HG03060 (cell line): ENCODE measurements at regions not wholly inside any gene's neighbourhood (a gene's known extent, or its start where the extent isn't known, plus 50 kb on each side); places are given as distances from the start of the nearest gene placed in this dataset.

ENCODE experiments used
- ATAC-seq: cut with Tn5 transposase; IDR thresholded peaks from one replicate; pipeline ENCODE4 v1.9.1; 2021; ENCODE audit warnings: low read depth, moderate number of reproducible peaks; ENCODE audit not compliant: unreplicated experiment

DNA sequence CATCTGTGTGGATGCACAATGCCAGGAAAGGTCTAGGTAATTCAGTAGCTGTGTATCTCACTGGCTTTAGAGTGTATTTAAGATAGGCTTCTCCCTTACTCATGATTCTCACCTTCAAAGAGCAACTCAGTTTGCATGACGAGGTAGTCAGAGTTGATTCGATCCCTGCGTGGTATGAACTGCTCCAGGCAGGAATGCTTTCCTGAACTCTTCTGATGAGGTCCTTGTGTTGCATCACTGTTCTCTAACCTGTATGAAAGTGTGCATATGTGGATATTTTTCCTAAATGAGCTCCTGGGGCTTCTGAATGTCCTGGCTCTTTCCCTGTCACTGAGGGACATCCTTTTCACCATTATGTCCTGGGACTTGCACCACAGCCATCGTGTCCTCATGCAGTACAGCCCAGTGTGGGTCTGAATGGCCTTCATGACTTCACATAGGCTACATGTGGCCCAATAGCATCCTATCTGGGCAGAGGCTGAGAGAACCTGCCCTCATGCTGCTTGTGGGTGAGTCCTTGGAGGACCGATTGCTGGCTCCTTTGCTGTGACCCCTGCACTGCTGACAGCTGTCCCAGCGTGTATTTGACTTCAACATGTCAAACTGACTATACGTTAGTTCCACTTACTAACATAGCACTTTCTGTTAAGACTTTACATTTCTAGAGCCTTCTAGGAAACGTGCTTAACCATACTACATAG lies 65.3 kb upstream of the WDR1 start:
- ATAC-seq = no peak

DNA sequence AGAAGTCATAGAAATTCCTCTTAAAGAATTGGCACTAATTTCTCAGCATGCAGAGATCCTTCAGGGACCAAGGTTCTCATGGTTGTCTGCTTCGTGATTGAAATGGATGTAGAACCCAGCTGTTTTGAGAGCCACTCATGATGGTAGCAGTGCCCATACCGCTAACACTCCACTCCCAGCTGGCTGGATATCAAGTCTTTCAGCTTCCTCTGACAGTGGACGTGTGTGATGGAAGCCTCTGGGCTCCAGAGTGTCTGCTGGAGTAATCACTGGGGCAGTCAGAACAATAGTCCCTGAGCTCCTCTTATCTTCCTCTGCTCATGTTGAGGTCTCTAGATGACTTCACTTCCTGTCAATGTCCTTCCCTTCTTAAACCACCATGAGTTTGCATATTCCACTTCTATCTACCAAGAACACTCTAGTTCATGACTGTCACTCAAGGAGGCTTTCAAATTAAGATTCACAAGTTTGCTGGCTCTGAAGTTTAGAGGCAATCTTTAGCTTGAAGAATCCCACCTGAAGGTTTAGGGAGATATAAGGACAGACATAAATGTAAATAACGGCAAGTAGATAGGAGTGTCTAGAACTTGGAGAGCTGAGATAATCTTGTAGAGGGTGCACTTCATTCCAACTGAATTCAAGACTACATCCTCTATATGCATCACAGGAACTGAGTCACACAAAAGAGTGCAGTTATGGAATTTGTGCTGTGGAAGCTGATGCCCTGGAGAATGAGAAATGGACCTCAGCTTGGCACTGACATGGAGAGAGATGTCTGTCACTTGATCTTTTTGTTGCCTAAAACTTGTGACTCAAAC lies 64.5 kb upstream of the WDR1 start:
- ATAC-seq = peak; percentile 93

DNA sequence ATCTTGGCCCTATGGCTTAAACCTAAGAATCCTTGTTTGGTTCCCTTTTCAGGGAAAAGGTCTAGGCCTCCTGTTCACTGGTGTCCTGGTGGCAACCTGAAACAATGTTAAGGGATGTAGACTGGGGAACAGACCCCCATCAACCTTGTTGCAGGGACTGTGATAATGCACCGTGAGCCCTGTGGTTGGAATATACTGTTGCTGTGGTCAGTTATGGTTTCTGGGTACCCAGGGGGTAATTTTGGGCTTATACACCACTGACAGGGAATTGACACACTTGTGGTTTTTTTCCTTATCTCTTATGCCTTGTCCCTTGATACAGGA lies 64.0 kb upstream of the WDR1 start:
- ATAC-seq = no peak

DNA sequence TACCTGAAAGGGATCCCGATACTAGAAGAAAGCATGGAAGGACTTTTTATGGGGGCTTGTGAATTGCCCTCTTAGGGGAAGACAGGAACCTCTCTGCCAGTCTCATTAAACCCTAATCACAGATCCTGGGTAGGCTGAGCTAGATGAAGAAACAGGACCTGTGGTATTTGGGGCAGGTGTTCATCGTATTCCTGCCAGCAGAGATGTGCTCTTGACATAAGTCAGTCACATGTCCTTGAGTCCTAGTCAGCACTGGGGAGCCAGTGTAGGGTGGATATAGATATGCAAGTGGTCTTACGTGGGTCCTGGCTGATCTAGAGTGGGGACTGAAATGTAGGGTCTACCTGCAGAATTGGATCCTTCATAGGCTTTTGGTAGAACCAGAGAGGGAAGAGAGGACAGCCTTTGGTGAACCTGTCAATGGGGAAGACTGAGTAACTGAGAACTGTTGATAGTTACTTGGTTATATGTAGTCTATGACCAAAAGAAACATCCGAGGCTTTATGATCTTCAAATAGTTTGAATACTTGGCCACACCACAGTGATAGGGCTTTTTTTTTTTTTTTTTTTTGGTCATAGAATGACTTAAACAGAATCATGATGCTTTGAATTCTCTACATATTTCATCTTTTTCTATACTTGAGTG lies 63.5 kb upstream of the WDR1 start:
- ATAC-seq = no peak

DNA sequence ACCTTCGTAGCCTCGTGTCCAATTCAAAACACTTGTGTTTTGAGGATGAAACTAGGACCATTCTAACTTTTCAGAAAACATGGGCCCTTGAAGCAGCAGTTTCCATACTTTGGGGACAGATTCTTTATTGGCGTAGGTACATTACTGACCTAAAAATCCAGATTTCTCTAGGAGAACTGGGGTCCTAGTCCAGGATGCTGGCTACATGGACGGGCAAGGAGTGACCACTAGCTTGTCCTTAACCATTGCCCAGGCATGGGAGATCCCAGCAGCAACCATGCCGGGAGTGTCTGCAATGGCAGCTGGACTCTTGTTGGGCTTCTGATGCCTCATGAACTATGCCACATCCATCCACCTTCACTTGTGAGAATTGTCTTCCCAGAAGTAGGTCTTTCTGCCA lies 62.2 kb upstream of the WDR1 start:
- no peak for ATAC-seq

DNA sequence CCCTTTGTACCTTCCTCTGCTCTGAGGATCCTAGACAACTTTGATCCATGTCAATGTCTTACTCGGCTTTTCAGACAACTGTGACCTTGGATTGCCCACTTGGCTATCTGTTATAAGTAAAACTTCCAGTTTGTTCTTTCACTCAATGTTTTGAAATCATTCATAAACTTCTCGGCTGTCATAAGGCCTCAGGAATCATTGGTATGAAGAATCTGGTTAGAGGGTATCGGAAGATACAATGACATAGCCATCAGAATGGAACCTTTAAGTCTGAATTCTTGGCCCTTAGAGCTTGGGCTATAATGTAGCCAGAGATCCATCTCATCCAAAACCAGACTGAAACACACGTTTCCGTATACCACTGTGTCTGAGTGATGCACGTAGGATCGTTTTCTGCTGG lies 59.0 kb upstream of the WDR1 start:
- ATAC-seq = no peak

DNA sequence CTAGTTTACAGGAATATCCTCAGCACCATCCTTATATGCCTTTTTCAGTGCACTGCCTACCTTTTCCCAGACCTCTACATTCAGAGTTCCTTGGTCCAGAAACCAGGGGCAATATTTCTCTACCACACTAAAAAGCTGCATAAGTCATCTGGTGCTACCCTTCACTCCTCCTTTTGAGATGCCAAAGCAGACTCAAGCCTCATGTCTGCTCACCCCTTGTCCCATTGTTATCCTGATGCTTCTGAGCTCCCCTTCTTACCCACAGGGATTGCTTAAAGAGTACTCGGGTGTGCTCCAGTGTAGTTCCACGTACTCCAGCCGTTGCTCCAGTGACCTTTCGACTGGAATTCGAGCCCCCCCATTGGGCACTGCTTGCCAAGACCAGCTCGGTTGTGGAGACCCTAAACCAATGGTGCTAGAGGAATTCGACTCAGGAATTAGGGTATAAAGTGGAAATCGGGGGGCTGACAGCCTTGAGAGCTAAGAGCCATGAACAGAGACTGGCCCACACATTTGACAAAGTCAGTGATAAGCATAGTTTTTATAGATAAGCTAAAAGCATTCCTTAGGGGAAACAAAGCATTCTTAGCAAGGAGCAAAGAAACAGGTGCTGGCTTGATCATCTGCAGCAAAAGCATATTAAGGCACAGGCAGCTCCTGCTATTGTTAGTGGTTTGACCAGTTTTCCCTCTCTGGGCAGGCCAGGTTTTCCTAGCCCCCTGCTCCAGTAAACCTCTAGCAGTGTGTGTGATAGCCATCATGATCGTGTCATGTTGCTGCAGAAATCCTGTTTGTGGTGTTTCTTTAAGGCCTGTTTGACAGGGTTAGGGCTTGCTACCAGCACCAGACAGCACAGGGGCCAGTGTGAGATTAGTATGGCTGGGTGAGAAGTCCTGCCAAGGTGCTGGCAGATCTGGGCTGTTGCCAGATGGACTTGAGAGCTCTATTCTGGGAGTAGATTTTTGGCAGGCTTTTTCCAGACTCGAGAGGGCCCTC lies 57.5 kb upstream of the WDR1 start:
- no peak for ATAC-seq

DNA sequence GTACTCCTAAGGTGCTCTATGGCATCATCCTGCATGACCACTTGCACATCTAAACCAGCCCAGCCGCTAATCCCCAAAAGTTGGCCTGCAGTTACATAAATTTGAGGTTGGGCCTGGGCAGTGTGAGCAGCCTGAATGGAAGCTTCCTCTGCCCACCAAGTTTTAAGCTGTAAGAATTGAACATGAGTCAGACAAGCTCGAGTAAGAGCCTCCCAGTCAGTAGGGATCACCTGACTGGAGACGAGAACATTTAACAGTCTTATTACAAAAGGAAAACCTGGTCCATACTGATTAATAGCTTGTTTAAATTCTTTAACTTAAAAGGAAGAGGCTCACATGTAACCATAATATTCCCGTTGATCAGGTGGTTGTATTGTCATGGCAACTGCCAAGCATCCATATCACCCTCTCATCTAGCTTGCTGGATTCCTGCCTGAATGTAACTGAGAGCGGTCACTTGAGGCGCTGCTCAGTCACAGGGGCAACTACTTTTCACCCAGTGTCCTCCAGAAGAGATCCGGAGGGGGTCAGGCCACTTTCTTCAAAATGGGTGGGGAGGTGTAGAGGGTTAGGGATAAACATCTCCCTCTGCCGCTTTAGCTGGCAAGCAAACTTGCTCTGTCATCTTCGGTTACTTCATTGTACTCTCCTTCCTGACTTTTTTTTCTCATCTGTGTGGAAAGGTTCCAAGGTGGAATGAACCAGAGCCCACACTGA lies 56.6 kb upstream of the WDR1 start:
- ATAC-seq = no peak

DNA sequence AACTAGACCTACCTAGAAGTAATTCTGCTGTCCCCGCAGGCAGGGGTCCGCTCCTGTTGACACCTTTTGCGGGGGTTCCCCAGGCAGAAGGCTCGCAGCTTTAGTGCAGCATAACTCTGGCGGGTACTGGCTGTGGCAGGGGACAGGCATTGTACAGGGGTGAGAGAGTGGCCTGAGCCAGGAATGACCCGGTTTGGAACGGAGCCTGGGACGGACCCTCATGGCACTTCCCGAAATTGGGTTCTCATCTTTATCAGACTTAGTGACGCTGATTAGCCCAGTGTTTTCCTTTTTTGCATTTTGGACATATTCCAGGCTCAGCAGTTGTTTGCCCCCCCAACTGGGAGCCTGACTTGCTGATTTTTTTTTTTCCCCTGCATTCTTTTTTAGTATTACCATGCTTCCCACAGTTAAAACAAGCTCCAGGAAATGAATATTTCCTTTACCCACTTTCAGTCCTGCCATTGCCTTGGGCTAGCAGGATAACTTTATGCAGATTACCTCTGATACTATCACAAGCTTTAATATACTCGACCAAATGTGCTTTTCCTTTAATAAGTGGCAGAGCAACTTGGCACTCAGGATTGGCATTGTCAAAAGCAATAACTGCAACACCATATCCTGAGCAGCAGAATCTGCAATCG lies 55.8 kb upstream of the WDR1 start:
- ATAC-seq = no peak

DNA sequence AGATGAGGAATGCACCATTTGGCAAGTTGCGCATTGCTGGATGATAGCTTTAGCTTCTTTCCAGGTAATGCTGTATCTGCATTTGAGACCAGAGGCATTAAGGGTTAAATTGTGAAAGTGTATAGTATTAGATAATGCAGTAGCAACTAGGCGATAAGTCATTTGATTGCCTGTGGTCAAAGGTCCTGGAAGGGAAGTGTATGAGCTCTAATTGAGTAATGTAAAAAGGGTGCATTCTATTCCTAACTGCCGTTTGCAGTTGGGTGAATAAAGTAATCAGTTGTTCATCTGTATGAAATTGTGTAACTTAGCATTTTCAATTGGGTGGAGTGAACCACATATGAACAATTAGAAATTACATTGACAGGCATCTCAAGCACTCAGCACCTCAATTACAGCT lies 54.5 kb upstream of the WDR1 start:
- no peak for ATAC-seq

DNA sequence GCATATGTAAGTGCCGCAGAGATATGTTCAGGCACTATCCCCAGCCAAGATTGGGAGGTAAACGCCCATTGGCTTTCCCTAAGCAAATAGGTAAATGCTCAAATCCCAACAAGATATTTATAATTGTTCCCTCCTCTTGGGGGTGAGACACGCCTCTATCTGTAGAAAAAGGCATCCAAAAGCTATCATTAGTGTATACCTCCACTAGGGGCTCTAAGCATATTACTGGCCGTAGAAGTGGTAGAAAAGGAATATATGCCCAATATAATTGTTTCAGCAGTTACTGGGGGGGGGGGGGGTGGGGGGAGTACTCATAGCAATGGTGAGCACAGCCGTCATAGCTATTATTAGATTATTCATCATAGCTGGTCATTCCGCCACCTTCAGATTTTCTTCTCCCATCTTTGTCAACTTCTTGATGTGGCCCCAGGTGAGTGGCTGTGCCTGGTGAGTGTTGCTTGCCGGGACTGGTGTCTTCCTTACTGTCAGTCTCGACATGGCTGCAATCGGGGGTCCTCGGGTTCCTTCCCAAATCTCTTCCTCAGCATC lies 53.3 kb upstream of the WDR1 start:
- no peak for ATAC-seq

DNA sequence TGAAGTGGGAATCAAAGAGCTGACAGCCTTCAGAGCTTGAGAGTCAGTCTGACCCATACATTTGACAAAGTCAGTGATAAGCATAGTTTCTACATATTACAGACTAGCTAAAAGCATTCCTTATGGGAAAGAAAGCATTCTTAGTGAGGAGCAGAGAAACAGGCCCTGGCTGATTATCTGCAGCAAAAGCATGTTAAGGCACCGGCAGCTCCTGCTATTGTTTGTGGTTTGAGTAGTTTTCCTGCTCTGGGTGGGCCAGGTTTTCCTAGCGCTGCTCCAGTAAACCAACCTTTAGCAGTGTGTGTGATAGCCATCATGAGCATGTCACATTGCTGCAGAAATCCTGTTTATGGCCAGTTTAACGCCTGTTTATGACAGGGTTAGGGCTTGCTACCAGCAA lies 51.6 kb upstream of the WDR1 start:
- no peak for ATAC-seq

DNA sequence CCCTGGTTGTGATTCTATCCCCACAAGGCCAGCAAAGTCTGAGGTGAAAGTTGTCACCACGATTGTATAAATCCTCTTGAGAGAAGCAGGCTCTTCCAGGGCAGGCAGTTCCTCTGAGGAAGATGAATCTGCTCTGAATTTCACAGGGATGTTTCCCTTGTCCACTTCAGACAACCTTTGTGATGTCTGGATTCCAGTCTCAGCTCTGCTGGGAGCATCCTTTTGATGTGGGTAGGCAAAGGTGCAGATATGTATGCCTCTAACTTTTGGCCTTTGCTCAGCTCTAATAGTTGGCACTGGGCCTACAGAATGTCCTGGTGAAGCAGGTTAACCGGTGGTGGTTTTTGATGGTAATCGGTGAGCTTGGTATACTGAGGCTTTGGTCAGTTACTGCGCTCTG lies 50.6 kb upstream of the WDR1 start:
- ATAC-seq = no peak
